H1 (cell line): ENCODE measurements at regions not wholly inside any gene's neighbourhood (a gene's known extent, or its start where the extent isn't known, plus 50 kb on each side); places are given as distances from the start of the nearest gene placed in this dataset.

Source experiments
- CTCF ChIA-PET: fragments of 300-600 bp; sonication (Branson Sonifier 250); formaldehyde crosslinking; loops from one replicate; lab custom pipeline; 2021; ENCODE audit not compliant: partially characterized antibody; lab: Charles Lee
- POLR2A ChIA-PET: fragments of 300-600 bp; sonication (Branson Sonifier 250); formaldehyde crosslinking; loops from one replicate; lab custom pipeline; 2021; ENCODE audit warnings: inconsistent platforms; ENCODE audit not compliant: partially characterized antibody; lab: Charles Lee
- DNase-seq, 2 experiments: peaks; one replicate each; pipeline versions ENCODE4 v3.0.0 to v3.0.0-alpha.2; 2010 to 2022; ENCODE audit warnings: low spot score in 2 of 2, low read depth in 1 of 2, mixed read lengths in 1 of 2
- FAIRE-seq: peaks from 2 replicates; lab custom pipeline; 2011; peaks lifted over from hg19 to GRCh38; lab: Jason Lieb, UNC
- H2AFZ ChIP-seq: 2 replicates; pipeline ENCODE4 v1.8.1; 2012; ENCODE audit warnings: low read length, inconsistent platforms
- H2AK5ac ChIP-seq: 2 replicates; pipeline ENCODE4 v1.6.1; 2013; ENCODE audit warnings: low read depth, low read length
- H2BK120ac ChIP-seq: replicated peaks from 2 replicates; pipeline ENCODE3; 2013; ENCODE audit warnings: low read depth, low read length, inconsistent platforms
- H2BK12ac ChIP-seq: 2 replicates; pipeline ENCODE4 v1.6.1; 2013; ENCODE audit warnings: low read depth, low read length
- H2BK15ac ChIP-seq: 2 replicates; pipeline ENCODE4 v1.6.1; 2013; ENCODE audit warnings: low read length
- H2BK20ac ChIP-seq: 2 replicates; pipeline ENCODE4 v1.6.1; 2013; ENCODE audit warnings: low read length
- H2BK5ac ChIP-seq: 2 replicates; pipeline ENCODE4 v1.6.1; 2013; ENCODE audit warnings: low read depth, low read length
- H3K14ac ChIP-seq: 2 replicates; pipeline ENCODE4 v1.6.1; 2013; ENCODE audit warnings: inconsistent platforms; ENCODE audit not compliant: insufficient read length
- H3K18ac ChIP-seq: 2 replicates; pipeline ENCODE4 v1.6.1; 2013; ENCODE audit warnings: low read length; ENCODE audit errors: extremely low read depth
- H3K23ac ChIP-seq: 2 replicates; pipeline ENCODE4 v1.6.1; 2013; ENCODE audit warnings: inconsistent platforms; ENCODE audit not compliant: insufficient read length
- H3K23me2 ChIP-seq: 2 replicates; pipeline ENCODE4 v1.6.1; 2013; ENCODE audit warnings: low read depth, low read length
- H3K27ac ChIP-seq: 2 replicates; pipeline ENCODE4 v1.6.1; 2011; ENCODE audit warnings: low read depth, low read length, inconsistent platforms
- H3K27me3 ChIP-seq, 4 experiments: replicated peaks in 1 of 4; 1 replicate in 1 of 4; 2 replicates in 3 of 4; pipeline versions ENCODE4 v1.6.1 to v1.8.1; 2011 to 2013; ENCODE audit warnings: low read length in 3 of 4, mild to moderate bottlenecking in 3 of 4, inconsistent platforms in 2 of 4, mixed read lengths in 2 of 4, moderate library complexity in 1 of 4; ENCODE audit not compliant: control insufficient read depth in 3 of 4, insufficient read depth in 3 of 4; ENCODE audit errors: extremely low read depth in 1 of 4
- H3K36me3 ChIP-seq, 4 experiments: 2 replicates each; pipeline versions ENCODE4 v1.6.1 to v1.8.1; 2011 to 2013; ENCODE audit warnings: mild to moderate bottlenecking in 4 of 4, low read length in 3 of 4, moderate library complexity in 2 of 4, control low read depth in 1 of 4, inconsistent platforms in 1 of 4; ENCODE audit not compliant: insufficient read depth in 4 of 4, control insufficient read depth in 2 of 4
- H3K4ac ChIP-seq: replicated peaks from 2 replicates; pipeline ENCODE3; 2013; ENCODE audit warnings: low read length, low read depth, mixed read lengths, inconsistent platforms; ENCODE audit not compliant: insufficient read length
- H3K4me1 ChIP-seq, 4 experiments: replicated peaks in 1 of 4; 1 replicate in 1 of 4; 2 replicates in 3 of 4; pipeline versions ENCODE4 v1.6.1 to v1.8.1; 2011 to 2013; ENCODE audit warnings: low read length in 3 of 4, inconsistent platforms in 2 of 4, mixed read lengths in 1 of 4; ENCODE audit not compliant: insufficient read depth in 4 of 4, control insufficient read depth in 3 of 4
- H3K4me2 ChIP-seq, 2 experiments: 2 replicates each; pipeline versions ENCODE4 v1.6.1 to v1.8.1; 2011 to 2013; ENCODE audit warnings: low read depth in 2 of 2, low read length in 2 of 2, control low read depth in 1 of 2, inconsistent platforms in 1 of 2, mild to moderate bottlenecking in 1 of 2; ENCODE audit not compliant: insufficient read depth in 1 of 2
- H3K4me3 ChIP-seq, 4 experiments: fragments of 200-600, 300-600 bp in 1 of 4; sonication (generic), shearing (Covaris generic), sonication (Bioruptor Twin) in 1 of 4; 2 replicates each; pipeline versions ENCODE4 v1.5.1 to v1.8.1; 2011 to 2016; ENCODE audit warnings: low read length in 4 of 4, low read depth in 3 of 4, control low read depth in 2 of 4, inconsistent platforms in 2 of 4, mild to moderate bottlenecking in 2 of 4, mixed read lengths in 1 of 4, moderate library complexity in 1 of 4; ENCODE audit not compliant: insufficient read depth in 2 of 4; ENCODE audit errors: extremely low read depth in 1 of 4
- H3K56ac ChIP-seq: replicated peaks from 2 replicates; pipeline ENCODE3; 2013; ENCODE audit warnings: low read depth, mild to moderate bottlenecking, mixed read lengths, low read length, inconsistent platforms; ENCODE audit not compliant: insufficient read length
- H3K79me1 ChIP-seq: 2 replicates; pipeline ENCODE4 v1.6.1; 2013; ENCODE audit warnings: low read depth, low read length, control low read depth
- H3K79me2 ChIP-seq, 2 experiments: 2 replicates each; pipeline versions ENCODE4 v1.6.1 to v1.8.1; 2012 to 2013; ENCODE audit warnings: low read length in 2 of 2, mild to moderate bottlenecking in 2 of 2, inconsistent platforms in 1 of 2; ENCODE audit not compliant: insufficient read depth in 2 of 2, control insufficient read depth in 1 of 2
- H3K9ac ChIP-seq, 4 experiments: replicated peaks in 1 of 4; 1 replicate in 1 of 4; 2 replicates in 3 of 4; pipeline versions ENCODE4 v1.6.1 to v1.8.1; 2011 to 2013; ENCODE audit warnings: low read depth in 3 of 4, low read length in 3 of 4, control low read depth in 2 of 4, mild to moderate bottlenecking in 2 of 4, moderate library complexity in 2 of 4, inconsistent platforms in 1 of 4; ENCODE audit errors: extremely low read depth in 1 of 4
- H3K9me3 ChIP-seq, 2 experiments: 2 replicates each; pipeline versions ENCODE4 v1.6.1 to v1.8.1; 2012 to 2013; ENCODE audit warnings: mild to moderate bottlenecking in 2 of 2, moderate library complexity in 2 of 2, control low read depth in 1 of 2, inconsistent platforms in 1 of 2, low read depth in 1 of 2, low read length in 1 of 2, mixed read lengths in 1 of 2; ENCODE audit not compliant: insufficient read depth in 2 of 2
- H4K20me1 ChIP-seq, 2 experiments: replicated peaks in 1 of 2; 2 replicates each; pipeline versions ENCODE3 to v1.8.1; 2011 to 2013; ENCODE audit warnings: inconsistent platforms in 2 of 2, low read length in 2 of 2, mild to moderate bottlenecking in 1 of 2; ENCODE audit not compliant: insufficient read depth in 2 of 2, control insufficient read depth in 1 of 2
- H4K5ac ChIP-seq: 2 replicates; pipeline ENCODE4 v1.6.1; 2013; ENCODE audit warnings: low read length, low read depth, mixed read lengths, inconsistent platforms; ENCODE audit not compliant: insufficient read length
- H4K8ac ChIP-seq: 2 replicates; pipeline ENCODE4 v1.8.0; 2013; ENCODE audit warnings: mild to moderate bottlenecking, moderate library complexity, low read length, inconsistent platforms; ENCODE audit not compliant: insufficient read depth; ENCODE audit errors: extremely low read depth
- H4K91ac ChIP-seq: replicated peaks from 2 replicates; pipeline ENCODE3; 2013; ENCODE audit warnings: low read length, mixed read lengths, inconsistent platforms; ENCODE audit not compliant: insufficient read length
- ASH2L ChIP-seq: fragments of 200-600, 300-600 bp; sonication (generic); IDR thresholded peaks from one replicate; pipeline ENCODE4 v1.7.1; 2017; ENCODE audit warnings: low read length
- BACH1 ChIP-seq: IDR thresholded peaks from 2 replicates; pipeline ENCODE4 v1.6.1; 2012; ENCODE audit warnings: low read length, improper control_type of control experiment
- CEBPB ChIP-seq: IDR thresholded peaks from 2 replicates; pipeline ENCODE4 v1.6.1; 2012; ENCODE audit warnings: low read depth, low read length
- CHD1 ChIP-seq: IDR thresholded peaks from 2 replicates; pipeline ENCODE4 v1.6.1; 2012; ENCODE audit warnings: low read depth, low read length, improper control_type of control experiment
- EP300 ChIP-seq, 2 experiments: IDR thresholded peaks; 1 replicate in 1 of 2; 2 replicates in 1 of 2; pipeline ENCODE4 v1.6.1; 2011 to 2012; ENCODE audit warnings: low read depth in 2 of 2, low read length in 2 of 2, mild to moderate bottlenecking in 2 of 2, borderline replicate concordance in 1 of 2, inconsistent platforms in 1 of 2, moderate library complexity in 1 of 2
- GTF2F1 ChIP-seq: IDR thresholded peaks from 2 replicates; pipeline ENCODE4 v1.6.1; 2012; ENCODE audit warnings: low read depth, low read length, improper control_type of control experiment, borderline replicate concordance
- JUN ChIP-seq: IDR thresholded peaks from 2 replicates; pipeline ENCODE4 v1.6.1; 2011; ENCODE audit warnings: low read depth, mild to moderate bottlenecking, improper control_type of control experiment, low read length
- KDM4A ChIP-seq: IDR thresholded peaks from one replicate; pipeline ENCODE4 v1.7.1; 2012; ENCODE audit warnings: low read depth, mild to moderate bottlenecking, moderate library complexity, low read length, inconsistent platforms; ENCODE audit not compliant: severe bottlenecking
- KDM5A ChIP-seq: fragments of 200-600 bp; IDR thresholded peaks from 2 replicates; pipeline ENCODE4 v1.7.1; 2012; ENCODE audit warnings: mild to moderate bottlenecking, low read length, inconsistent platforms, mixed read lengths
- NRF1 ChIP-seq: IDR thresholded peaks from 2 replicates; pipeline ENCODE4 v1.6.1; 2011; ENCODE audit warnings: mild to moderate bottlenecking, low read depth, low read length, improper control_type of control experiment
- SUZ12 ChIP-seq: fragments of 200-600 bp; sonication (generic); IDR thresholded peaks from 2 replicates; pipeline ENCODE4 v1.6.1; 2012; ENCODE audit warnings: mild to moderate bottlenecking, inconsistent platforms, low read length, moderate library complexity, mixed read lengths
- TAF7 ChIP-seq: optimal IDR thresholded peaks from 2 replicates; pipeline ENCODE3; 2011; ENCODE audit warnings: low read depth, mild to moderate bottlenecking, inconsistent platforms, low read length, moderate library complexity, borderline replicate concordance
- WGBS, 2 experiments: shearing (Covaris generic) in 1 of 2; methylation state at CpG; one replicate each; pipeline versions ENCODE4 v1.1.6 to v1.1.7; 2013 to 2015; ENCODE audit warnings: low lambda C conversion rate in 2 of 2, mixed read lengths in 2 of 2, inconsistent platforms in 1 of 2, low coverage in 1 of 2, missing lambda C conversion rate in 1 of 2; ENCODE audit not compliant: insufficient replicate concordance in 2 of 2, insufficient coverage in 1 of 2, insufficient read length in 1 of 2; ENCODE audit errors: extremely low coverage in 1 of 2, missing lambda C conversion rate in 1 of 2; 5-methylcytosine and 5-hydroxymethylcytosine counted together
- TF ChIP-seq, protein P1 (sequence below), 3 experiments: IDR thresholded peaks; 1 replicate in 2 of 3; 2 replicates in 1 of 3; pipeline versions ENCODE4 v1.5.1 to v1.6.1; 2011; ENCODE audit warnings: low read length in 3 of 3, mild to moderate bottlenecking in 3 of 3, inconsistent platforms in 2 of 3, low read depth in 1 of 3, moderate library complexity in 1 of 3; ENCODE audit not compliant: insufficient read depth in 1 of 3; ENCODE audit errors: control extremely low read depth in 1 of 3

DNA sequence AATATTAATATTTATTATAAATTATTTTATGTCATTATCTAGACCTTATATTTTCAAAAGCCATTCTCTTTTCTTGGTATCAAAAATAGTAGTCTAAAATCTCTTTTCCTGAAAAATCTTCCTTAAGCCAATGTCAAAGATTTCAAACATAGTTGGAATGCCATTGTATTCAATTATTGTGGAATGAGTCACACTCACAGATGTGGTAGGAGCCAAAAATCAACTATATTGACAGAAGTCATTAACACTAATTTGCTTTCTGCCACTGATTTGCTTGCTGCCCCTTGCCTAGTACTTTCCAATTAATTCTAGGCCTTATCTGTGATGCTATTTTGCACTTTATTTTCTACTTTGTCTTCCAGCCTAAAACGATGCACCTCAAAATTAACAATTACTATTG, 1326.3 kb upstream of the GJE1 start:
- Histone ChIP-seq H3K18ac (no peak overlapping the region), H4K8ac (no peak overlapping the region), H2AFZ (no peak overlapping the region), H3K9me3 (no peaks in the 10 kb centered on the region; a peak in 1 of 4 replicates), H3K4me1 (no peaks in the 10 kb centered on the region), H4K91ac (no peak overlapping the region), H3K4ac (no peak overlapping the region), H3K14ac (no peak overlapping the region), H4K20me1 (no peaks in the 10 kb centered on the region), H3K9ac (no peak overlapping the region), H2BK15ac (no peak overlapping the region), H2BK5ac (no peak overlapping the region), H3K56ac (no peak overlapping the region), H3K79me1 (no peaks in the 10 kb centered on the region), H2BK20ac (no peak overlapping the region), H3K23ac (no peak overlapping the region), H2BK120ac (no peak overlapping the region), H3K23me2 (no peaks in the 10 kb centered on the region), H3K4me2 (no peak overlapping the region), H3K79me2 (no peaks in the 10 kb centered on the region), H3K27ac (no peak overlapping the region), H4K5ac (no peak overlapping the region), H3K4me3 (no peak overlapping the region), H3K36me3 (no peaks in the 10 kb centered on the region), H3K27me3 (peaks cover 0 to 1% (median 0%) of the 10 kb centered on the region in 4 experiments; a peak in 1 of 7 replicates), H2AK5ac (no peak overlapping the region), H2BK12ac (no peak overlapping the region)
- 97% methylated on average over 1 of the region's 1 CpG; no CpG with 5 or more reads in 1 of the 2 experiments for WGBS, 2 experiments
- POLR2A ChIA-PET: no interaction called here
- FAIRE-seq (no peak), DNase-seq (no peak)
- CTCF ChIA-PET: interaction anchor here (0.6 to 0.7 kb wide), 2 partner anchors 36 to 61 kb away, joined by 3 to 7 read pairs; no protein-coding TSS in a partner anchor
- TF ChIP-seq JUN (no peak), KDM5A (no peak), BACH1 (no peak), CEBPB (no peak), KDM4A (no peak), SUZ12 (no peak), CHD1 (no peak), ASH2L (no peak), EP300 (IDR thresholded peaks at IDR 0.05; ENCODE audit: borderline replicate concordance in 1 of 2, low read depth in 2 of 2, low read length in 2 of 2) (no peak), TAF7 (no peak), GTF2F1 (no peak), NRF1 (no peak)
- TF ChIP-seq, protein P1, sequence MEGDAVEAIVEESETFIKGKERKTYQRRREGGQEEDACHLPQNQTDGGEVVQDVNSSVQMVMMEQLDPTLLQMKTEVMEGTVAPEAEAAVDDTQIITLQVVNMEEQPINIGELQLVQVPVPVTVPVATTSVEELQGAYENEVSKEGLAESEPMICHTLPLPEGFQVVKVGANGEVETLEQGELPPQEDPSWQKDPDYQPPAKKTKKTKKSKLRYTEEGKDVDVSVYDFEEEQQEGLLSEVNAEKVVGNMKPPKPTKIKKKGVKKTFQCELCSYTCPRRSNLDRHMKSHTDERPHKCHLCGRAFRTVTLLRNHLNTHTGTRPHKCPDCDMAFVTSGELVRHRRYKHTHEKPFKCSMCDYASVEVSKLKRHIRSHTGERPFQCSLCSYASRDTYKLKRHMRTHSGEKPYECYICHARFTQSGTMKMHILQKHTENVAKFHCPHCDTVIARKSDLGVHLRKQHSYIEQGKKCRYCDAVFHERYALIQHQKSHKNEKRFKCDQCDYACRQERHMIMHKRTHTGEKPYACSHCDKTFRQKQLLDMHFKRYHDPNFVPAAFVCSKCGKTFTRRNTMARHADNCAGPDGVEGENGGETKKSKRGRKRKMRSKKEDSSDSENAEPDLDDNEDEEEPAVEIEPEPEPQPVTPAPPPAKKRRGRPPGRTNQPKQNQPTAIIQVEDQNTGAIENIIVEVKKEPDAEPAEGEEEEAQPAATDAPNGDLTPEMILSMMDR (IDR thresholded peaks at IDR 0.05; ENCODE audit: control extremely low read depth in 1 of 3, insufficient read depth in 1 of 3, low read depth in 1 of 3, low read length in 3 of 3): no peak
